Subcutaneous abdominal adipose tissue (tissue), 5 donors: ENCODE measurements at regions not wholly inside any gene's neighbourhood (a gene's known extent, or its start where the extent isn't known, plus 50 kb on each side); places are given as distances from the start of the nearest gene placed in this dataset.
A peak's percentile ranks its signal among the peaks of the same experiment; 100 is the strongest.

Experiments used
- H3K27ac ChIP-seq: one replicate; pipeline ENCODE4 v1.7.0; 2013; ENCODE audit warnings: low read depth, mild to moderate bottlenecking, inconsistent platforms, low read length, moderate library complexity
- H3K27me3 ChIP-seq, 5 donors: one replicate each; pipeline ENCODE4 v1.7.0; 2013; ENCODE audit warnings: low read length in 5 of 5, inconsistent platforms in 1 of 5; ENCODE audit not compliant: control insufficient read depth in 5 of 5, insufficient read depth in 4 of 5
- H3K36me3 ChIP-seq, 5 donors: one replicate each; pipeline ENCODE4 v1.7.0; 2013; ENCODE audit warnings: low read length in 5 of 5; ENCODE audit not compliant: control insufficient read depth in 5 of 5, insufficient read depth in 5 of 5
- H3K4me1 ChIP-seq, 5 donors: one replicate each; pipeline ENCODE4 v1.7.0; 2013; ENCODE audit warnings: low read length in 5 of 5, mild to moderate bottlenecking in 3 of 5, moderate library complexity in 1 of 5; ENCODE audit not compliant: control insufficient read depth in 5 of 5, insufficient read depth in 5 of 5
- H3K4me3 ChIP-seq, 5 donors: one replicate each; pipeline ENCODE4 v1.7.0; 2013; ENCODE audit warnings: low read length in 5 of 5, low read depth in 1 of 5
- H3K9ac ChIP-seq, 5 donors: one replicate each; pipeline ENCODE4 v1.7.0; 2013; ENCODE audit warnings: low read length in 5 of 5, mild to moderate bottlenecking in 4 of 5, moderate library complexity in 3 of 5
- H3K9me3 ChIP-seq, 5 donors: one replicate each; pipeline ENCODE4 v1.7.0; 2013; ENCODE audit warnings: low read length in 5 of 5; ENCODE audit not compliant: control insufficient read depth in 5 of 5
- donor health status: healthy.
- donor health status: healthy.
- donor health status: healthy.
- donor health status: healthy.
- donor health status: healthy.

DNA sequence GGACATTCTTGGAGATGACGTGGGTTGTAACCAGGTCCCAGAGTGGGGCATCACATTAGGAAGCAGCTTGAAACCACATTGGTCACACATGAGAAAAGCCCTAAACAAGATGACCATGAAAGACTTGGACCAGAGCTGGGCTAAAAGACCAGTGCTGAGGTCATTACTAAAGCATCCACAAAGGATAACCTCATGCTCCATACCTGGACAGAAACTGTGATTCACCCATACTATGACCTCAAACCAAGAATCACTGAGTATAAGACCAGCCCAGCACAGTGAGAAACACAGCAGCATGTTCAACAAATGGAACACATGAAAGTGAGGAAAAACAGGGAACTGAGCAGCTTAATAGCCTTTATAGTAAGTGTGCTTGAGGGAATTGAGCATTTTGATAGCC lies 635.5 kb upstream of the NETO1 start:
- Histone ChIP-seq H3K9ac (no peak overlapping the region), H3K9me3 (no peaks in the 10 kb centered on the region), H3K4me3 (no peak overlapping the region), H3K27ac (no peak overlapping the region), H3K36me3 (no peaks in the 10 kb centered on the region), H3K4me1 (no peaks in the 10 kb centered on the region), H3K27me3 (no peaks in the 10 kb centered on the region)

DNA sequence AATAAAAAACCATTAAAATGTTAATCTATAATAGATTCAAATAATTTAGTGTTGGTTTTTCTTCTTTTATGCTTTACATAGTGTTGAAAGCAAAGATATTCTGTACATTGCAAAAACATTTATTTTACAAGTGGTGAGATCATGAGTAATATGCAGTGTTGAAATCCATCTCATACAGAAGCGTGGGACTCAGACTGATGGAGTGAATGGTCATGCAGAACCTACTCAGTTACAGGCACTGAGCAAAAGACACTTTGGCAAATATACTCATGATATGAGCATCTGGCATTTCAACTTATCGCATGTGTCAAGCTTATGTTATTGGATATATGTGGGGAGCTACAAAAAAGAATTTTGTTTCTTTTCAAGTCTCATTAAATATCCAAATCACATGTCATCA lies 620.2 kb upstream of the NETO1 start:
- H3K4me1 ChIP-seq: no peaks in the 10 kb centered on the region
- H3K27me3 ChIP-seq: no peaks in the 10 kb centered on the region
- no peak overlapping the region for H3K27ac ChIP-seq
- H3K9me3 ChIP-seq: peaks cover 0 to 2% (median 0%) of the 10 kb centered on the region in 5 donors
- H3K36me3 ChIP-seq: no peaks in the 10 kb centered on the region
- no peak overlapping the region for H3K9ac ChIP-seq
- no peak overlapping the region for H3K4me3 ChIP-seq

DNA sequence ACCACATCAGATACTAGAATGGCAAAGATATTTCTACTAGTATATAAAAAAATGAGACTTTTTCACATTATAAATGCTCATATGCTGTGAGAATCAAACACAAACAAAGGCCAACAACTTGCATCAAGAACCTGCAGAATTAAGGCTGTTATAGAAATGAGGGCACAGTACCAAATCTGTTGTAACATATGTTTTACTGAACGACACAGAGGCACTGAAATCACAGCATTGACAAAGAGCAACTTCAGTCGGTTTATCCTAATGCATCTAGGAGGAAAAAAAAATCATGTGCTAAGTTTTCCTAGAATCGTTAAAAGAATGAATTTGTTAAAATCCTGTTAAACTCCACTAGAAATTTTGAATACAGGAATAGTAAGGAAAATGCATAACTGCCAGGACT lies 617.4 kb upstream of the NETO1 start:
- H3K36me3 ChIP-seq: no peaks in the 10 kb centered on the region
- no peaks in the 10 kb centered on the region for H3K4me1 ChIP-seq
- H3K27ac ChIP-seq: no peak overlapping the region
- H3K9ac ChIP-seq: no peak overlapping the region
- peaks cover 0 to 2% (median 0%) of the 10 kb centered on the region in 5 donors for H3K9me3 ChIP-seq
- no peaks in the 10 kb centered on the region for H3K27me3 ChIP-seq
- H3K4me3 ChIP-seq: no peak overlapping the region

DNA sequence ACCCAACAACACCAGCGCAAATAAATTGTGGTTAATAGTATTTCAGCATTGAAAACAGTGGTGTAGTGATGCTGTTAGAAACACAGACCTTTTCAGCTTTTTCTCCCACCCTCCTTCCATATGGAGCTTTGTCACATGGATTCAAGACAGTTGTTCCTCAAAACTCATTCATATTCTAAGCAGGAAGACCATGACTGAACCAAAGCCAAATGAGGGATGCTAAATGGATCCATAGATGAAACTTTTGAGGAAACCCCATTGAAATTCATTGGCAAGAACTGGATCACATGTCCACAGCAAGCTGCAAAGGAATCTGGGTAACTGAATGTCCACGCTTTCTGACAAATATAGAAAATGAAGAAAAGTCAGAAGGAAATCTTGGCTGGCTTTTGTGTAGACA lies 615.1 kb upstream of the NETO1 start:
- Histone ChIP-seq H3K27me3 (no peaks in the 10 kb centered on the region), H3K9me3 (peaks cover 0 to 2% (median 0%) of the 10 kb centered on the region in 5 donors), H3K4me1 (no peaks in the 10 kb centered on the region), H3K27ac (no peak overlapping the region), H3K36me3 (no peaks in the 10 kb centered on the region), H3K4me3 (no peak overlapping the region), H3K9ac (no peak overlapping the region)

- Histone ChIP-seq H3K27ac (no peak overlapping the region), H3K9me3 (no peaks in the 10 kb centered on the region), H3K9ac (no peak overlapping the region), H3K27me3 (no peaks in the 10 kb centered on the region), H3K4me1 (no peaks in the 10 kb centered on the region), H3K36me3 (no peaks in the 10 kb centered on the region), H3K4me3 (no peak overlapping the region)
These were observed 611.7 kb upstream of the NETO1 start for GRCh38 chr18:73479477-73479876.

GRCh38 chr18:73478191-73478590 lies 610.4 kb upstream of the NETO1 start:
- H3K27me3 ChIP-seq: no peaks in the 10 kb centered on the region
- no peaks in the 10 kb centered on the region for H3K4me1 ChIP-seq
- H3K27ac ChIP-seq: no peak overlapping the region
- no peaks in the 10 kb centered on the region for H3K36me3 ChIP-seq
- H3K9ac ChIP-seq: no peak overlapping the region
- no peak overlapping the region for H3K4me3 ChIP-seq
- no peaks in the 10 kb centered on the region for H3K9me3 ChIP-seq

DNA sequence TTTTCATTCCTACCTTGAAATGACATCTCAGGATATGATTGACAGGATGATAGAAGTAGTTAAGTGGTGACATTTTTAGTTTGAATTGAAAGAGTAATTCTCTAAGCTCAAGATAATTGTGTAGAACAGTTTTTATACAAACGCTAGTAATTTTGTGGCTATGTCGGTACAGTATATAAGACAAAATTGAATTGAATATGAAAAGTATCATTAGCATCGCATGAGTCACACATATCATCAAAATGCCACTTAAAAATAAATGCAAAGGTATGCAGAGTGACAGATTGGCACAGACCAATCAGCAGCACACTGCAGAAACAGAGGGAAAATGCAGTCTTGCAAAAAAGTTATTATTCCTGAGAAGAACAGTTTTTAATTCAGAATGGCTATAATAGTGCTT lies 608.2 kb upstream of the NETO1 start:
- H3K4me1 ChIP-seq: no peaks in the 10 kb centered on the region
- H3K4me3 ChIP-seq: no peak overlapping the region
- no peak overlapping the region for H3K27ac ChIP-seq
- no peak overlapping the region for H3K9ac ChIP-seq
- no peaks in the 10 kb centered on the region for H3K36me3 ChIP-seq
- H3K9me3 ChIP-seq: peaks cover 0 to 4% (median 3%) of the 10 kb centered on the region in 5 donors
- H3K27me3 ChIP-seq: no peaks in the 10 kb centered on the region

- Histone ChIP-seq H3K4me3 (no peak overlapping the region), H3K4me1 (peaks cover 0 to 21% (median 0%) of the 10 kb centered on the region in 5 donors), H3K9ac (no peak overlapping the region), H3K27ac (peak overlapping the region; percentile 73), H3K27me3 (no peaks in the 10 kb centered on the region), H3K36me3 (no peaks in the 10 kb centered on the region), H3K9me3 (no peaks in the 10 kb centered on the region)
These were observed 594.3 kb upstream of the NETO1 start for GRCh38 chr18:73462092-73462491.

DNA sequence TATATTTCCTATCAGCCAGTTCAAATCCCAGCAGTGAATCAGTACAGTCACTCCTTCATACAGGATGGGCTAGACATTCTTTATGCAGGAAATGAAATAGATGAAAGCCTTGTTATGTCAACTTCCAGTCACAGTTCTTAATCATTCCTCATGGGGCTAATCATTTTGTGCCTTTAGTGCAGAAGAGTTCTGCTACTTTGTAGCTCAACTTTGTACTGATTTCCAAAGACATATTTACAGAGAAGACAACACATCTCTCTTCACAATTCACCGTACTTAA lies 593.9 kb upstream of the NETO1 start:
- no peaks in the 10 kb centered on the region for H3K36me3 ChIP-seq
- H3K9me3 ChIP-seq: no peaks in the 10 kb centered on the region
- no peaks in the 10 kb centered on the region for H3K27me3 ChIP-seq
- no peak overlapping the region for H3K4me3 ChIP-seq
- peak overlapping the region; percentile 73 for H3K27ac ChIP-seq
- no peak overlapping the region for H3K9ac ChIP-seq
- peaks cover 0 to 21% (median 0%) of the 10 kb centered on the region in 5 donors for H3K4me1 ChIP-seq

GRCh38 chr18:73461038-73461779 lies 593.4 kb upstream of the NETO1 start:
- Histone ChIP-seq H3K27ac (peak overlapping the region; percentile 73), H3K9ac (no peak overlapping the region), H3K9me3 (no peaks in the 10 kb centered on the region), H3K4me3 (no peak overlapping the region), H3K27me3 (no peaks in the 10 kb centered on the region), H3K36me3 (no peaks in the 10 kb centered on the region), H3K4me1 (peaks cover 0 to 21% (median 0%) of the 10 kb centered on the region in 5 donors)
